GM12892 (cell line): ENCODE measurements at regions not wholly inside any gene's neighbourhood (a gene's known extent, or its start where the extent isn't known, plus 50 kb on each side); places are given as distances from the start of the nearest gene placed in this dataset.

Experiments used
- DNase-seq: peaks from one replicate; pipeline ENCODE4 v3.0.0; 2011; ENCODE audit not compliant: insufficient read length
- FAIRE-seq: peaks from 2 replicates; lab custom pipeline; 2011; peaks lifted over from hg19 to GRCh38; lab: Jason Lieb, UNC
- POLR2A ChIP-seq: IDR thresholded peaks from 2 replicates; pipeline ENCODE4 v1.6.1; 2011; ENCODE audit warnings: low read depth, low read length, control low read depth
- POLR2AphosphoS5 ChIP-seq: IDR thresholded peaks from 2 replicates; pipeline ENCODE4 v1.6.1; 2011; ENCODE audit warnings: low read depth, low read length, control low read depth
- TAF1 ChIP-seq: IDR thresholded peaks from 2 replicates; pipeline ENCODE4 v1.6.1; 2011; ENCODE audit warnings: low read depth, mild to moderate bottlenecking, control low read depth, low read length, borderline replicate concordance

DNA sequence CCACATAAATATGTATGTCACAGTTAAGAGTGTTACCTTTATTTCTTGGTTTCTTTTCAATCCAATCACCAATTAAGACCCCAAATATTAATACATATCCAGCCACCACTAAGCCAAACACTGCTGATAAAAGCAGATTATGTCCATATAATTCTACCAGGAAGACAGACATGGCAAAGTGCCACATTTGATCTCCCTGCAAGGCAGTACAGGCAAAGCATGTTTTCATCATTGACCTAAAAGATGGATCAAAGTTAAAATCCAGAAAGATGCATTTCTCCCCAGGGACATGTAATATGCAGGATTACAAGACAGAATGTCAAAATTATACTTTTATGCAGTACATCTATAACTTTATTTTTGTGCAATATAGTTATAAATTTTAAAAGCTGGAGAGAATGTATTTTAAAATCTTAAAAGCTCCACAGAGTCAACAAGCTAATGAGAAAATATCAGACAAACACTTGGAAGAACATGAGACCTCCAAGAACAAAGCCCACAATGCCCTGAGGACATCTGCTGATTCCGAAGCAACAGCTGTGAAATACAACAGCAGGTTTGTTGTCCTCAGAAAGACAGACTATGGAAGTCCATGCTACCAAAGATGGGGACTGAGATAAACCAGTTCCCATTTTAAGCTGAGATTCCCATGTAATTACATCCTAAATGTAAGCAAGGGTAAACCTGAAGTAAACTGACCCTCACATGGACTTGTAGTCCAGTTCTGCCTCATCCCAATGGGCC, 54.5 kb upstream of the TOMM7 start:
- no peak for TF ChIP-seq TAF1
- no peak for FAIRE-seq
- no peak for DNase-seq

GRCh38 chr7:22875470-22875869, 52.8 kb upstream of the TOMM7 start:
- DNase-seq (no peak), FAIRE-seq (no peak)
- TF ChIP-seq POLR2A, result no peak

- no peak for TF ChIP-seq TAF1
- TF ChIP-seq POLR2AphosphoS5, result no peak
- TF ChIP-seq POLR2A, result no peak
- DNase-seq, result no peak
- no peak for FAIRE-seq
These were observed 52.3 kb upstream of the TOMM7 start for GRCh38 chr7:22874904-22875303.
